ENCODE measurements at regions not wholly inside any gene's neighbourhood (a gene's known extent, or its start where the extent isn't known, plus 50 kb on each side); places are given as distances from the start of the nearest gene placed in this dataset.

DNA sequence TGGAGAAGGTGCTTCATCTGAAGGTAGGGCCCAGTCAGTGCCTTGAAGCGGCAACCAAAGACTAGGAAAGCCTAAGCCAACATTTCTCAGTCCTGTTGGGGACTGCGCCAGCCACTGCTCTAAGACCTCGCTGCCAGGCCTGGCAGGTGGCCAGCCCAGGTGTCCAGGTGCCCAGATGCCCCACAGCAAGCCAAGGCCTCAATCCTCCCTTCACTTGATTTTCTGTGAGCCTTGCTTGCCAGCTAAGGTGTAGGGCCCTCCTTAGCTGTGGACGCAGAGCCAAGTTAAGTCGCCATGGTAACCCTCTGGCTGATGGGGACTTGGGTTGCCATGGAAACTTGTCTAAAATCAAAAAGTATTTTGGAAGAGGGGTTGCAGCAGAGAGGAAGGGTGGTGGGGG, 135.0 kb downstream of the NAV1 start:
- H2AK5ac ChIP-seq (ENCODE audit: low read length, severe bottlenecking): no peak overlapping the region
- no peak overlapping the region for H3K18ac ChIP-seq (ENCODE audit: low read depth in 1 of 2, low read length in 2 of 2)
- no peak for DNase-seq
- no peak overlapping the region for H3K27ac ChIP-seq (ENCODE audit: low read length, poor library complexity, severe bottlenecking)
- peaks cover 0 to 44% of the 10 kb centered on the region in 2 experiments for H3K36me3 ChIP-seq (ENCODE audit: control insufficient read depth in 1 of 2, insufficient read depth in 2 of 2, low read depth in 1 of 2, low read length in 2 of 2)
- no peak overlapping the region for H2AFZ ChIP-seq (ENCODE audit: low read depth, low read length)
- H3K23ac ChIP-seq (ENCODE audit: low read length in 2 of 2): no peak overlapping the region
- no peak overlapping the region for H3K4ac ChIP-seq (ENCODE audit: low read depth in 1 of 2, low read length in 2 of 2)
- H3K4me2 ChIP-seq (ENCODE audit: low read length, poor library complexity, severe bottlenecking): no peak overlapping the region
- peaks cover 20% of the 10 kb centered on the region for H3K4me1 ChIP-seq (ENCODE audit: control insufficient read depth, insufficient read depth, low read depth, low read length)
- H2BK120ac ChIP-seq (ENCODE audit: low read depth, low read length): no peak overlapping the region
- H3K27me3 ChIP-seq (ENCODE audit: control insufficient read depth in 1 of 2, insufficient read depth in 1 of 2, low read length in 2 of 2): no peaks in the 10 kb centered on the region
- no peak overlapping the region for H3K9ac ChIP-seq (ENCODE audit: low read length)
- no peak overlapping the region for H4K8ac ChIP-seq (ENCODE audit: low read length)
- no peak overlapping the region for H3K14ac ChIP-seq (ENCODE audit: low read length in 2 of 2)
- H2BK12ac ChIP-seq (ENCODE audit: low read length in 2 of 2): no peak overlapping the region
- H2BK5ac ChIP-seq (ENCODE audit: low read depth, low read length, poor library complexity, severe bottlenecking): no peak overlapping the region
- H3K4me3 ChIP-seq (ENCODE audit: insufficient read depth in 1 of 2, low read depth in 1 of 2, low read length in 2 of 2): no peak overlapping the region
- no peaks in the 10 kb centered on the region for H3K9me3 ChIP-seq (ENCODE audit: control insufficient read depth, low read length)
- no peak overlapping the region for H4K91ac ChIP-seq (ENCODE audit: low read length)
- WGBS: 88% methylated on average over 5 of the region's 5 CpGs
- H3K79me1 ChIP-seq (replicated peaks; ENCODE audit: low read length, poor library complexity, severe bottlenecking): peaks cover 39% of the 10 kb centered on the region
- H2BK15ac ChIP-seq (ENCODE audit: low read depth, poor library complexity, severe bottlenecking): no peak overlapping the region

DNA sequence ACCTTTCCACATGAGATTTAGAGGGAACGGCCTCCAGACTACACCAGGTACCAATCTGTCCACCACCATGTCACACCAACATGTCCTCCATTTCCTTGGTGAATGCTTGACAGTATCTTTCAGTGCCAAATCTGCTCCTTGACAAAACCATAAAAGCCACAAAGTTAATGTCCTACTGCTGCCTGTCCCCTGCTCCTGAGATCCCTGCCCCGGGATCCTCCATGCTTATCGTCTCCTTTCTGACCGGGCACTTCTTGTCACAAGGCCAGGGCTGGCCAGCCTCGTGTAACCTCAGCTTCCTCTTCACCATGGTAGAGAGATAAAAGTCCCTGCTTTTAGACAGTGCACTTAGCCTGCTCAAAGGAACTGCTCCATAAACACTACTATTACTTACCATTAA, 136.2 kb downstream of the NAV1 start:
- DNase-seq: peak; percentile 45
- H2BK120ac ChIP-seq (ENCODE audit: low read depth, low read length): no peak overlapping the region
- H2BK12ac ChIP-seq (ENCODE audit: low read length in 2 of 2): no peak overlapping the region
- WGBS: 61% methylated on average over 5 of the region's 5 CpGs
- peak overlapping the region in 1 of 2 experiments; percentile 89 for H3K18ac ChIP-seq (ENCODE audit: low read depth in 1 of 2, low read length in 2 of 2)
- no peak overlapping the region for H3K14ac ChIP-seq (ENCODE audit: low read length in 2 of 2)
- peak overlapping the region in 1 of 2 experiments; percentile 57 for H3K4ac ChIP-seq (ENCODE audit: low read depth in 1 of 2, low read length in 2 of 2)
- peaks cover 24% of the 10 kb centered on the region for H3K4me1 ChIP-seq (ENCODE audit: control insufficient read depth, insufficient read depth, low read depth, low read length)
- H4K8ac ChIP-seq (ENCODE audit: low read length): no peak overlapping the region
- no peak overlapping the region for H2AK5ac ChIP-seq (ENCODE audit: low read length, severe bottlenecking)
- H4K91ac ChIP-seq (ENCODE audit: low read length): no peak overlapping the region
- H3K23ac ChIP-seq (ENCODE audit: low read length in 2 of 2): no peak overlapping the region
- no peak overlapping the region for H3K27ac ChIP-seq (ENCODE audit: low read length, poor library complexity, severe bottlenecking)
- H2AFZ ChIP-seq (ENCODE audit: low read depth, low read length): no peak overlapping the region
- no peak overlapping the region for H3K4me3 ChIP-seq (ENCODE audit: insufficient read depth in 1 of 2, low read depth in 1 of 2, low read length in 2 of 2)
- no peak overlapping the region for H3K4me2 ChIP-seq (ENCODE audit: low read length, poor library complexity, severe bottlenecking)
- no peak overlapping the region for H2BK15ac ChIP-seq (ENCODE audit: low read depth, poor library complexity, severe bottlenecking)
- H3K27me3 ChIP-seq (ENCODE audit: control insufficient read depth in 1 of 2, insufficient read depth in 1 of 2, low read length in 2 of 2): no peaks in the 10 kb centered on the region
- H3K9ac ChIP-seq (ENCODE audit: low read length): no peak overlapping the region
- no peak overlapping the region for H2BK5ac ChIP-seq (ENCODE audit: low read depth, low read length, poor library complexity, severe bottlenecking)
- H3K36me3 ChIP-seq (ENCODE audit: control insufficient read depth in 1 of 2, insufficient read depth in 2 of 2, low read depth in 1 of 2, low read length in 2 of 2): peaks cover 0 to 53% of the 10 kb centered on the region in 2 experiments
- H3K79me1 ChIP-seq (replicated peaks; ENCODE audit: low read length, poor library complexity, severe bottlenecking): peaks cover 36% of the 10 kb centered on the region
- H3K9me3 ChIP-seq (ENCODE audit: control insufficient read depth, low read length): no peaks in the 10 kb centered on the region

DNA sequence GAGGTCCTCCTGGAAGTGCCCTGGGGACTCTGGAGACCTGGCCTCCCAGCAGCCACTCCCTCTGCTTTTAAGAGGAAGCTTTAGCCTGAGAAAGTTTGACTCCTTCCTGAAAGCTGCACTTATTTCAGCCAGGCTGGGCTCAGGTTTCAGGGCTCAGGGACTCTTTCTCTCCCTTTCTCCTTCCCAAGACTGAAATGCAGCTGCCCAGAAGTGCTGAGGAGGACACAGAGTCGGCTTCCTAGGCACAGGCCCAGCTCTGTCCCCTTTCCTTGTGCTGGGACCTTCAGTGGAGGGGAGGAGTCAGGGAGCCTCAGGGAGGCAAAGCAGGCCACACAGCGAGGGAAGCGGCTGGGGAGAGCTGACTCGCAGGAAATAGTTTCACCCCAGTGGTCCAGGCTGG, 137.3 kb downstream of the NAV1 start:
- Histone ChIP-seq H3K27ac (ENCODE audit: low read length, poor library complexity, severe bottlenecking) (peak overlapping the region; percentile 16), H2AFZ (ENCODE audit: low read depth, low read length) (no peak overlapping the region), H3K9ac (ENCODE audit: low read length) (peak overlapping the region; percentile 54), H2BK12ac (ENCODE audit: low read length in 2 of 2) (peak overlapping the region in 1 of 2 experiments; percentile 64), H3K4me1 (ENCODE audit: control insufficient read depth, insufficient read depth, low read depth, low read length) (peaks cover 24% of the 10 kb centered on the region), H3K18ac (ENCODE audit: low read depth in 1 of 2, low read length in 2 of 2) (peak overlapping the region in 1 of 2 experiments; percentile 3), H4K91ac (ENCODE audit: low read length) (no peak overlapping the region), H3K4me2 (ENCODE audit: low read length, poor library complexity, severe bottlenecking) (no peak overlapping the region), H3K14ac (ENCODE audit: low read length in 2 of 2) (no peak overlapping the region), H2BK5ac (ENCODE audit: low read depth, low read length, poor library complexity, severe bottlenecking) (no peak overlapping the region), H2BK15ac (ENCODE audit: low read depth, poor library complexity, severe bottlenecking) (no peak overlapping the region), H3K9me3 (ENCODE audit: control insufficient read depth, low read length) (no peaks in the 10 kb centered on the region), H3K4ac (ENCODE audit: low read depth in 1 of 2, low read length in 2 of 2) (no peak overlapping the region), H3K27me3 (ENCODE audit: control insufficient read depth in 1 of 2, insufficient read depth in 1 of 2, low read length in 2 of 2) (no peaks in the 10 kb centered on the region), H2AK5ac (ENCODE audit: low read length, severe bottlenecking) (no peak overlapping the region), H3K23ac (ENCODE audit: low read length in 2 of 2) (no peak overlapping the region), H2BK120ac (ENCODE audit: low read depth, low read length) (no peak overlapping the region), H3K36me3 (ENCODE audit: control insufficient read depth in 1 of 2, insufficient read depth in 2 of 2, low read depth in 1 of 2, low read length in 2 of 2) (peaks cover 2 to 53% of the 10 kb centered on the region in 2 experiments), H3K4me3 (ENCODE audit: insufficient read depth in 1 of 2, low read depth in 1 of 2, low read length in 2 of 2) (no peak overlapping the region), H3K79me1 (replicated peaks; ENCODE audit: low read length, poor library complexity, severe bottlenecking) (peaks cover 37% of the 10 kb centered on the region), H4K8ac (ENCODE audit: low read length) (no peak overlapping the region)
- DNase-seq: peak; percentile 67
- WGBS: 13% methylated on average over 4 of the region's 4 CpGs

DNA sequence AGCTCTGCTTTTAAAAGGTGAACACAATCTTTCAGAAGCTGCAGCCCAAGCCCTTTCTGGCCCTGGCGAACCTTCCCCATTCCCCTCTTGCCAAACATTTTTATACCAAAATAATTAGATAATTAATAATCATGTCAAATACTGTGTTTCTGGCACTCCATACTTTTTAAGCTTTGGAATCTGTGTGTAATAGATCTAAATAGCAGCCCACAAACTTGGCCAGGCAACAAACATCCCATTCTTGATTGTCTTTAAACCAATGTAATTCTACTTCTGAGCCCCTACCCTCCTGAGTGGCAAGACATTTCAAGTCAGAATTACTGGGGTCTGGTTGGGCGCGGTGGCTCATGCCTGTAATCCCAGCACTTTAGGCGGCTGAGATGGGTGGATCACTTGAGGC, 137.7 kb downstream of the NAV1 start:
- no peak overlapping the region for H3K14ac ChIP-seq (ENCODE audit: low read length in 2 of 2)
- peaks cover 2 to 48% of the 10 kb centered on the region in 2 experiments for H3K36me3 ChIP-seq (ENCODE audit: control insufficient read depth in 1 of 2, insufficient read depth in 2 of 2, low read depth in 1 of 2, low read length in 2 of 2)
- no peak overlapping the region for H4K91ac ChIP-seq (ENCODE audit: low read length)
- no peak overlapping the region for H3K4me3 ChIP-seq (ENCODE audit: insufficient read depth in 1 of 2, low read depth in 1 of 2, low read length in 2 of 2)
- H3K4ac ChIP-seq (ENCODE audit: low read depth in 1 of 2, low read length in 2 of 2): no peak overlapping the region
- WGBS: 87% methylated on average over 3 of the region's 4 CpGs
- peak overlapping the region; percentile 16 for H3K27ac ChIP-seq (ENCODE audit: low read length, poor library complexity, severe bottlenecking)
- peaks cover 32% of the 10 kb centered on the region for H3K79me1 ChIP-seq (replicated peaks; ENCODE audit: low read length, poor library complexity, severe bottlenecking)
- no peak overlapping the region for H2BK15ac ChIP-seq (ENCODE audit: low read depth, poor library complexity, severe bottlenecking)
- no peaks in the 10 kb centered on the region for H3K9me3 ChIP-seq (ENCODE audit: control insufficient read depth, low read length)
- H3K27me3 ChIP-seq (ENCODE audit: control insufficient read depth in 1 of 2, insufficient read depth in 1 of 2, low read length in 2 of 2): no peaks in the 10 kb centered on the region
- no peak for DNase-seq
- H3K9ac ChIP-seq (ENCODE audit: low read length): peak overlapping the region; percentile 54
- no peak overlapping the region for H3K18ac ChIP-seq (ENCODE audit: low read depth in 1 of 2, low read length in 2 of 2)
- H2BK120ac ChIP-seq (ENCODE audit: low read depth, low read length): no peak overlapping the region
- peaks cover 22% of the 10 kb centered on the region for H3K4me1 ChIP-seq (ENCODE audit: control insufficient read depth, insufficient read depth, low read depth, low read length)
- no peak overlapping the region for H2AFZ ChIP-seq (ENCODE audit: low read depth, low read length)
- no peak overlapping the region for H3K23ac ChIP-seq (ENCODE audit: low read length in 2 of 2)
- no peak overlapping the region for H2BK5ac ChIP-seq (ENCODE audit: low read depth, low read length, poor library complexity, severe bottlenecking)
- H2AK5ac ChIP-seq (ENCODE audit: low read length, severe bottlenecking): no peak overlapping the region
- H4K8ac ChIP-seq (ENCODE audit: low read length): no peak overlapping the region
- H3K4me2 ChIP-seq (ENCODE audit: low read length, poor library complexity, severe bottlenecking): no peak overlapping the region
- H2BK12ac ChIP-seq (ENCODE audit: low read length in 2 of 2): no peak overlapping the region

All from mesenchymal stem cell (in vitro differentiated cells and primary cell).